ENCODE measurements at regions not wholly inside any gene's neighbourhood (a gene's known extent, or its start where the extent isn't known, plus 50 kb on each side); places are given as distances from the start of the nearest gene placed in this dataset.
"Not testable (repeated sequence)": the region's sequence is repeated elsewhere in the genome, so short reads cannot be mapped to it uniquely, and the experiment has no call there.

DNA sequence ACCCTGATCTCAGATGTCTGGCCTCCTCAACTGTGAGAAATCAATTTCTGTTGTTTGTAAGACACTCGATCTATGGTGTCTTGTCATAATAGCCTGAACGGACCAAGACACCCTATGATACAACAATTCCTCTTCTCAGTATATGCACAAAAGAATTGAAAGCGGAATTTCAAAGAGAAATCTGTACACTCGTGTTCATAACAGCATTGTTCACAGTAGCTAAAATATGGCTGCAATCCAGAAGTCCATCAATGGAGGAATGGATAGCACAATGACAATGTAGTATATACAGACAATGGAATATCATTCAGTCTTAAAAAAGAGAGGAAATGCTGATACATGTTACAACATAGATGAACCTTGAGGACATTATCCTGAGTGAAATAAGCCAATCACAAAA lies 354.6 kb downstream of the SFMBT2 start:
- DNase-seq, result no peak

DNA sequence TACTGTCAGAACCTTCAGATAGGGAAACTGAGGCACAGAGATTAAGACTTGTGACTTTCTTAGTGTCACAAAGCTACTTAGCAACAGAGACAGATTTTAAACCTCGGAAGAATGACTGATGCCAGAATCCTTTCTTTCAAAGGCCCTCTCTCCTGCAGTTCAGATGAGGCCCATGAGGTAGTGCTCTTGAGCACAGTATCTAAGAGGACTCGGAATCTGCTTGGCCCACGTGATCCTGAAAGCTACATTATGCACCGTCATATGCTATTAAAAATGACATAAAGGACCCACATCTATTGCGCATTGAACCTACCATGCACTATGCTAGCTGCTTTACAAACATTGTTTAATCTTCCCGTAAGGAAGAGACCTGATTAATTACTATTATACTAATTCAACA lies 355.9 kb downstream of the SFMBT2 start:
- no peak for DNase-seq

- no peak for DNase-seq
These were observed 357.6 kb downstream of the SFMBT2 start for GRCh38 chr10:7053195-7053594.

DNA sequence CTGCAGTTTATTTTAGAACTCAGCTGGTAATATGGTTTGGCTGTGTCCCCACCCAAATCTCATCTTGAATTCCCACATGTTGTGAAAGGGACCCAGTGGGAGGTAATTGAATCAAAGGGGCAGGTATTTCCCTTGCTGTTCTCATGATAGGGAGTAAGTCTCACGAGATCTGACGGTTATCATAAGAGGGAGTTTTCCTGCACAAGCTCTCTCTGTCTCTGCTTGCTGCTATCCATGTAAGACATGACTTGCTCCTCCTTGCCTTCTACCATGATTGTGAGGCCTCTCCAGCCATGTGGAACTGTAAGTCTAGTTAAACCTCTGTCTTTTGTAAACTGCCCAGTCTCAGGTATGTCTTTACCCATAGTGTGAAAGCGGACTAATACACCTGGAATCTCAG lies 360.8 kb downstream of the SFMBT2 start:
- not testable (repeated sequence) for DNase-seq

DNA sequence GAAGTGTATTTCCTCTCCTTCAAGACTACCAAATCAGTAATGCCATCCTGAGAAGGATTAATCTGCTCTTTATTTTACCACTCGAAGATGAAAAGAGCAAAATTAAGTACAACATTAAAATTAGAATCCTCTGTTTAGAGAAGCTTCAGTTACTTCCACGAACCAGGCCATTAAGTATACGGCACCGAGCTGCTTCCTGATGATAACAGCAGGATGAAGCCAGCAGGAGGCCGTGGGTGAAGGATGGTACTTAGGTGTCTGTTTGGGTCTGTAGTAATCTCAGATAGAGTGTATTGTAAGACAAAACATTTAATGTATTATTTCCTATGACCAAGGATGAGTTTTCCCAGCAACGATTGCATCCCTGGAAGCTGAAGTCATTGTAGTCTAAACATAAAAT lies 362.8 kb downstream of the SFMBT2 start:
- no peak for DNase-seq

DNA sequence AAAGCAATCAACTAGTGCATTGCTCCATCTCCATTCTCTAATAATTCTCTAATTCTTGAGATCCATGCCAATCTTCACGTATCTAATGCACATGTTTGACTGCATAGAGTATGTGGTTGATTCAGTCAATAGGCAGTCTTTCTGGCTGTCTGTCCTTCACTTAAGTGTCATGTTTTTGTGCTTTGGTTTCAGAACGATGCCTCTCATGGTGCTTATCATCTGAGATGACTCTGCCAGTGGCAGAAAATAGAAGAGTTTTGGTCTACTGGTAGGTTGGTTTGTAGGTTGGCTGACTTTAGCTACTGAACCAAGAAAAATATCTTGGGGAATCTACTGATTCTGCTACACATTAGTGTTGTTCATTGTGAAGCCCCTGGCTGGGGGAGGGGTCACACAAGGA lies 364.2 kb downstream of the SFMBT2 start:
- DNase-seq, result no peak

- peak; percentile 53 to 59 for DNase-seq
These were observed 364.8 kb downstream of the SFMBT2 start for GRCh38 chr10:7045891-7046599.

GRCh38 chr10:7043055-7043653 lies 367.7 kb downstream of the SFMBT2 start:
- no peak for DNase-seq

DNA sequence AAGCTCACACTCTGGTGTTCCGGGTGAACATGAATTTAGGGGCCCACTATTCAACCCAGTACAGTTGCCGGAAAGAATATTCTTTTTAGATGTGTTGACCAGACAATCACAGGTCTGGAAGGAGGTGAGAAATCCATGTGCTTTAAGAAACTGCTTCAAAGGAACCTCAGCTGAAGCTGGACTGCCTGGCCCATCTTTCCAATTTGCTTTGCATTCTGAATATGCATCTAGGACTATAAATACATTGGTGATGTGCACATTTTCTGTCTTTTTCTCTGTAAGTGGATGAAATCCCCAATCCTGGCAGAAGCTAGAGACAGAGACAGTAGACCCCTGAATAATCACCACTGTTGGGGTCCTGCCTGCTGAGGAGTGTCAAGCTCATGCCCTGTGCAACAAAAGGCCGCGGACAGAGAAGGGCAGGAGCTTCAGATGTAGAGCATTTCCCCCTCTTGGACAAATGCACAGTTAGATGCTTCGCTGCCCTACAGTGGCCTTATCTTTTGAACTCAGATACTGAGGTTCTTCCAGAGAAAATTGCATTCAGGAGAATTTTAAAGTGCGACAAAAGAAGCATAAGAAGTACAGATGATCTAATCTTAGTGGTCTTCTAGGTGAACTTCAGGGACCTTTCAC lies 368.3 kb downstream of the SFMBT2 start:
- no peak for DNase-seq

- DNase-seq, result no peak
These were observed 368.8 kb downstream of the SFMBT2 start for GRCh38 chr10:7042000-7042399.

DNA sequence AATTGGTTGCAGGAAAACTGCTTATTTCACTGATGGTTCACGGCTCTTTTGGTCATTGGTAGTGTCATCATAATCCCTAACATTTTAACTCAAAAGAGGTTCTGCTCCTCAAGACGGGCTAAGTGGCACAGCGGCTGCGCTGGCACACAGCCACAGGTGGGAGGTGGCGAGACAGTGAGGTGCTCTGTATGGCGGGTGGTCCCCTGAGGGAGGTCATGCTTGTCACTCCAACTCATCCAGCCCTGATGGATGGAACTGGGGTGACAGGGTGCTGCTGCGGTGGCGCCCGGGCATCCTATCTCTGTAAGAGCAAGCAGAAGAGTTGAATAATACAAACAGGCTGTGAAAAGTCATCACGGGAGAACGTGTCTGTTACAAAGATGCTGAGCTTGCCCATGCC lies 370.2 kb downstream of the SFMBT2 start:
- no peak for DNase-seq

DNA sequence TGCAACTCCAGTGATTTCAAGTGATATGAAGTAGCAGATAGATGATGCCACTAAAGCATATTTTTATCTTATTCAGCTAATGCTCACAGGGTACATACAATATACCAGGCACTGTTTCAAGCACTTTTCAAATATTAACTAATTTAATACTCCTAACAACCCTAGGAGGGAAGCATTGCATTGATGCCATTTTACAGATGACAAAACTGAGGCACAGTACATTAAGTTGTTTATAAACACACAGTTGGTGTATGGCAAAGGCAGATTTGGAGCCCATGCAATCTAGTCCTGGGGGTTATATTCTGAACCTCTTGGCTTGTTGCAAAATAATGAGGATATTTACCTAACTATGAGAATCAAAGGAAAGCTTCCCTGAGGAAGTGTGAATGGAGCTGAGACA lies 371.0 kb downstream of the SFMBT2 start:
- no peak for DNase-seq

GRCh38 chr10:7038416-7038815 lies 372.4 kb downstream of the SFMBT2 start:
- DNase-seq, result no peak

GRCh38 chr10:7037434-7037833 lies 373.4 kb downstream of the SFMBT2 start:
- DNase-seq, result not testable (repeated sequence)

DNA sequence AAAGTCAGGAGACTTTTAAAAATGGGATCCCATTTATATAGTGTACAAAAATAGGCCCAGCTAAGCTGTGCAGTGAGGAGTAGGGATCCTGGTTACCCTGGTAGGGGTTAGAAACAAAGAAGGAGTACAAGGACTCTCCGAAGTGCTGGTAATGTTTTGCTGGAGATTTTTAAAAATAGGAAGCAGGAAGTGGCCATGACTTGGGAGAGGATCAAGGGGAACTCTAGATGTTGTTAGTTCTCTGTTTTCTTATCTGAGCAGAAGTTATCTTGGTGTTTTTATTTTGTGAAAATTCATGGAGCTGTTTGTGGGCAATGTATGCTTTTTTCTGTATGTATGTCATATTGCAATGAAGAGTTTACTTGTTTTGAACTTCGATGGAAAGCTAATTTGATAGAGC lies 373.9 kb downstream of the SFMBT2 start:
- no peak for DNase-seq

DNA sequence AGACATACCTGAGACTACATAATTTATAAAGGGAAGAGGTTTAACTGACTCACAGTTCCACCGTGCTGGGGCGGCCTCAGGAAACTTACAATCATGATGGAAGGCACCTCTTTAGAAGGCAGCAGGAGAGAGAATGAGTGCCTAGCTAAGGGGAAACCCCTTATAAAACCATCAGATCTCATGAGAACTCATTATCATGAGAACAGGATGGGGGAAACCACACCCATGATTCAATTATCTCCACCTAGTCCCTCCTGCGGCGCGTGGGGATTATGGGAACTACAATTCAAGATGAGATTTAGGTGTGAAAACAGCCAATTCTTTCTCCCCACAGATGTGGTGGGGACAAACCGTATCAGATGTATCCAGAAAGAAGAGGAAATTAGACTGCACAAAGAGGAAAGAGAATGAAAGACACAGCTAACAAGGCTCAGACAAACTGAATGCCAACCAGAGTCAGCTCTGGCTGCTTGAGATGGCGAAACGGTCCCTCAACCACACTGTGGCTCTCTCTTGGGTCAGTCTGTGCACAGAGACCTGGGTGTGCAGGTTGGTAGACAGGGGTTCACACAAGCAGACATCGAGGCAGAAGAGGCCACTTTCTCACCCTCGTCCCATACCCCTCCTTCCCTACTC lies 375.6 kb downstream of the SFMBT2 start:
- peak in 1 of 2 donors; percentile 36 for DNase-seq

- no peak for DNase-seq
These were observed 377.8 kb downstream of the SFMBT2 start for GRCh38 chr10:7033031-7033430.

DNA sequence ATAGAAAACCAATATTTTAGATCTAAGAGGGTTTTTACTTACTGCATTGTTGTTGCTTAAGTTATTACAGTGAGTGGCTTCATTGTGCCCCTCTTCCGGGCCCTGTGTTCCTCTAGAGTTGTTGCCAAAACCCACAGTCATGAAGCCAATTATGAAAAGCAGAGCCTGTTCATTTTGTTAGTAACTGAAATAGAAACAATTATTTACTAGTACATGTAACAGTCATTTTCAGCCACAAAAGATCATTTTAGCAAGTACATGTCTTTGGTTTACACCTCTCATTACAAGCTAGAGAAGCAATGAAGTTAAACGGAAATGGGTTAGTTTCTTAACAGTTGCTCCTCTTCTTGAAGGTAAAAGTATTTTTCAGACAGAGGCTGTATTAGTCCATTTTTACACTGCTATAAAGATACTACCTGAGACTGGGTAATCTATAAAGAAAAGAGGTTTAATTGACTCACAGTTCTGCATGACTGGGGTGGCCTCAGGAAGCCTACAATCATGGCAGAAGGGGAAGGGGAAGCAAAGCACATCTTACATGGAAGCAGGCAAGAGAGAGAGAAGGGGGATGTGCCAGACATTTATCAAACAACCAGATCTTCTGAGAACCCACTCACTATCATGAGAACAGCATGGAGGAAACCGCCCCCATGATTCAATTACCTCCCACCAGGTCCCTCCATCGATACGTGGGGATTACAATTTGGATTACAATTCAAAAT lies 380.5 kb downstream of the SFMBT2 start:
- peak in 1 of 2 donors; percentile 51 for DNase-seq

DNA sequence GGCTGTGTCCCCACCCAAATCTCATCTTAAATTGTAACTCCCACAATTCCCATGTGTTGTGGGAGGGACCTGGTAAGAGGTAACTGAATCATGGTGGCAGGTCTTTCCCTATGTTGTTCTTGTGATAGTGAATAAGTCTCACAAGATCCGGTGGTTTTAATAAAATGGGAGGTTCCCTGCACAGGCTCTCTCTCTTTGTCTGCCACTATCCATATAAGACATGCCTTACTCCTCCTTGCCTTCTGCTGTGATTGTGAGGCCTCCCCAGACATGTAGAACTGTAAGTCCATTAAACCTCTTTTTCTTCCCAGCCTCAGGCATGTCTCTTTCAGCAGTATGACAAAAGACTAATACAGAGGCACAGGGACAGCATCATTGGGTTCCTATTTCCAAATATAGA lies 381.2 kb downstream of the SFMBT2 start:
- DNase-seq, result no peak

GRCh38 chr10:7028809-7029166 lies 382.0 kb downstream of the SFMBT2 start:
- no peak for DNase-seq

DNA sequence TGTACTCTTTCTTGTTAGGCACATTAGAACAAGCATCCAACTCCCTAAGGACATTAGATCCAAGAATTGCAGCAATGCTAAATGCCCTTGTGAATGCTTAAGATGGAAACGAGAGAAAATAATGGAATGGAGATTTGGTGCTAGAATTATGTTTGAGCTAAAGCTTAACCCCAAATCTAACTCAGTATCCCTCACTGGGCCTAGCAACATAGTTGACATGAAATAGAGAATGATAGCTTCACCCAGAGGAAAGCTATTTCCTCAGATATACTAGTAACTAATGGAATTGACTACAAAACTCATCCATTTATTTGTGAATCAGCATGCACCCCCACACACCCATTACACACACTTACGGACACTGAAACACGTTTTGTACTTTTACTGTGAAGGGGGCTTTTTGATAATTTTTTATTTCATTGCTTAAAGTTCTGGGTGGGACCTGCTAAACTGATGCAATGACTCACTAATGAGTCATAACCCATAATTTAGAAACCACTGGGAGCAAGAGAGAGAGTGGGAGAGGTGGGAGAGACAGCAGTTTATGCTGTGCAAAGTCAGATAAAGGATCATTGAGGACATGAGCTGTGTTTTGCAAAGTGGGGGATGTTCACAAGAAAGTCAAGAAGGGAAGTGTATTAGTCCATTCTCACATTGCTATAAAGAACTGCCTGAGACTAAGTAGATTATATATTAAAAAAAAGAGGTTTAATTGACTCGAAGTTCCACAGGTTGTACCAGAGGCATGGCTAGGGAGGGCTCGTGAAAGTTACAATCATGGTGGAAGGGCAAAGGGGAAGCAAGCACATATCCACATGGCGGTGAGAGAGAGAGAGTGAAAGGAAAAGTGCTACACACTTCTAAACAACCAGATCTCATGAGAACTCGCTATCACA lies 382.7 kb downstream of the SFMBT2 start:
- peak in 1 of 2 donors; percentile 31 for DNase-seq

GRCh38 chr10:7027237-7027912 lies 383.5 kb downstream of the SFMBT2 start:
- DNase-seq, result no peak
